Neural crest cell (in vitro differentiated cells): ENCODE measurements at regions not wholly inside any gene's neighbourhood (a gene's known extent, or its start where the extent isn't known, plus 50 kb on each side); places are given as distances from the start of the nearest gene placed in this dataset.

Experiments used
- DNase-seq: peaks from one replicate; pipeline ENCODE4 v3.0.0; 2021; ENCODE audit warnings: low read depth, mixed read lengths, low spot score
- H3K27ac Mint-ChIP-seq: one replicate; pipeline ENCODE4 v1.8.0; 2021; ENCODE audit warnings: mild to moderate bottlenecking, mixed read lengths; ENCODE audit not compliant: unreplicated experiment
- H3K27me3 Mint-ChIP-seq: 2 replicates; pipeline ENCODE4 v1.8.0; 2021; ENCODE audit warnings: low read depth, mild to moderate bottlenecking, mixed read lengths
- H3K36me3 Mint-ChIP-seq: 2 replicates; pipeline ENCODE4 v1.8.0; 2021; ENCODE audit warnings: low read depth, mild to moderate bottlenecking, mixed read lengths
- H3K4me1 Mint-ChIP-seq: 2 replicates; pipeline ENCODE4 v1.8.0; 2021; ENCODE audit warnings: mixed read lengths
- H3K4me3 Mint-ChIP-seq: one replicate; pipeline ENCODE4 v1.8.0; 2021; ENCODE audit warnings: mild to moderate bottlenecking, mixed read lengths
- H3K9me3 Mint-ChIP-seq: 2 replicates; pipeline ENCODE4 v1.8.0; 2021; ENCODE audit warnings: mixed read lengths
- CTCF ChIP-seq: fragments of 200-600 bp; sonication (generic); conservative IDR thresholded peaks from 2 replicates; pipeline ENCODE4 v1.5.0; 2021; ENCODE audit warnings: antibody characterized with exemption, mild to moderate bottlenecking

DNA sequence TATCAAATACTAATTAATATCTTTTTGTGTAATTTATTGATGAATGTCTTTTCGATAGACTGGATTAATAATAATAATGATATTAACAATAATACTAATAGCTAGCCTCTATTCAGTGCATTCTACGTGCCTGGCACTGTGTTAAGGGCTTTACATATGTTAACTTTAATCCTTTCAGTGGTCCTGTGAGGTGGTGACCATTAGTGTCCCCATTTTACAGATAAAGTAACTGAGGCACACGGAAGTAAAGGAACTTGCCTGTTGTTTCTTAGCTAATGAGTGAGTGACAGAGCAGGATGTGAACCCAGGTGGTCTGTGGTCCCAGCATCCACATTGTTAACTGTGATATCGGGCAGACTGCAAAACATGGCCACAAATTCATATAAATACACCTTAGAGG is 335.7 kb upstream of the PROX1 start:
- Mint-ChIP-seq H3K27me3 (no peaks in the 10 kb centered on the region), H3K4me1 (peaks cover 6% of the 10 kb centered on the region), H3K4me3 (no peak overlapping the region), H3K36me3 (no peaks in the 10 kb centered on the region), H3K27ac (no peak overlapping the region), H3K9me3 (no peaks in the 10 kb centered on the region)
- no peak for TF ChIP-seq CTCF
- no peak for DNase-seq

GRCh38 chr1:213656039-213656438 is 331.7 kb upstream of the PROX1 start:
- Mint-ChIP-seq H3K27me3 (no peaks in the 10 kb centered on the region), H3K27ac (no peak overlapping the region), H3K36me3 (no peaks in the 10 kb centered on the region), H3K4me1 (peaks cover under 1% of the 10 kb centered on the region), H3K9me3 (no peaks in the 10 kb centered on the region), H3K4me3 (no peak overlapping the region)
- TF ChIP-seq CTCF: no peak
- no peak for DNase-seq

- TF ChIP-seq CTCF: no peak
- peaks cover 5% of the 10 kb centered on the region for H3K4me1 Mint-ChIP-seq
- H3K27ac Mint-ChIP-seq: no peak overlapping the region
- DNase-seq: no peak
- H3K4me3 Mint-ChIP-seq: no peak overlapping the region
- H3K9me3 Mint-ChIP-seq: no peaks in the 10 kb centered on the region
- H3K27me3 Mint-ChIP-seq: no peaks in the 10 kb centered on the region
- no peaks in the 10 kb centered on the region for H3K36me3 Mint-ChIP-seq
These were observed 331.3 kb upstream of the PROX1 start for GRCh38 chr1:213656503-213656902.

- no peak for DNase-seq
- no peak overlapping the region for H3K4me3 Mint-ChIP-seq
- H3K27me3 Mint-ChIP-seq: no peaks in the 10 kb centered on the region
- no peak for TF ChIP-seq CTCF
- no peak overlapping the region for H3K27ac Mint-ChIP-seq
- H3K9me3 Mint-ChIP-seq: no peaks in the 10 kb centered on the region
- H3K36me3 Mint-ChIP-seq: no peaks in the 10 kb centered on the region
- H3K4me1 Mint-ChIP-seq: peaks cover 10% of the 10 kb centered on the region
These were observed 330.8 kb upstream of the PROX1 start for GRCh38 chr1:213657013-213657412.

DNA sequence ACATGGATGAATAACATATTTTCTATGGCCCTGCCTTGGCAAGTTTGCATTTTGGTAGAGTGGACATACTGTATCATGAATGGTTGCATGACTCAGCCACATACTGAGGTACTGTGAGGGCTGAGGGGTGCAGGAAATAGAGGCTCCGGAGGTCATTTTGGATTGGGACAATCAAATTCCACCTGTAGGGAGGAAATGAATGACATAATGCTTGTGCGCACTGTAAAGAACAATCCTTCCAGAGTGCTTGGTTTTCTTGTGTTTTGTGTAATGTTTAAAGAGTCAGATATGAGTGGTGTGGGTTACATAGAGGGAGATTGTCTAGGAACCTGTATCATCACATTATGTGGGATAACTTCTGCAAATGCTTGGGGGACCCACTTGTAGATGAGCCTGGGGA is 329.9 kb upstream of the PROX1 start:
- no peak for DNase-seq
- Mint-ChIP-seq H3K27me3 (no peaks in the 10 kb centered on the region), H3K4me3 (no peak overlapping the region), H3K36me3 (no peaks in the 10 kb centered on the region), H3K9me3 (no peaks in the 10 kb centered on the region), H3K4me1 (peaks cover 14% of the 10 kb centered on the region), H3K27ac (no peak overlapping the region)
- TF ChIP-seq CTCF: no peak

- Mint-ChIP-seq H3K36me3 (no peaks in the 10 kb centered on the region), H3K9me3 (no peaks in the 10 kb centered on the region), H3K4me3 (no peak overlapping the region), H3K27ac (no peak overlapping the region), H3K4me1 (peaks cover 14% of the 10 kb centered on the region), H3K27me3 (no peaks in the 10 kb centered on the region)
- no peak for TF ChIP-seq CTCF
- DNase-seq: no peak
These were observed 329.3 kb upstream of the PROX1 start for GRCh38 chr1:213658457-213658856.
